ENCODE measurements at regions not wholly inside any gene's neighbourhood (a gene's known extent, or its start where the extent isn't known, plus 50 kb on each side); places are given as distances from the start of the nearest gene placed in this dataset.

GRCh38 chrX:45669715-45670340, 469.2 kb upstream of the DIPK2B start:
- H3K36me3 ChIP-seq: no peaks in the 10 kb centered on the region
- WGBS, 2 donors: 63 to 87% methylated on average over 2 to 5 of the region's 5 CpGs
- no peaks in the 10 kb centered on the region for H3K27me3 ChIP-seq
- no peak for DNase-seq
- TF ChIP-seq CTCF (IDR thresholded peaks at IDR 0.05) (no peak), POLR2A (IDR thresholded peaks at IDR 0.05) (no peak)
- no peak overlapping the region for H3K27ac ChIP-seq
- no peak overlapping the region for H3K4me3 ChIP-seq (replicated peaks in 1 of 3)
- no peaks in the 10 kb centered on the region for H3K9me3 ChIP-seq
- no peaks in the 10 kb centered on the region for H3K4me1 ChIP-seq
- intact Hi-C loops (cut with DNase I): no loop called here

DNA sequence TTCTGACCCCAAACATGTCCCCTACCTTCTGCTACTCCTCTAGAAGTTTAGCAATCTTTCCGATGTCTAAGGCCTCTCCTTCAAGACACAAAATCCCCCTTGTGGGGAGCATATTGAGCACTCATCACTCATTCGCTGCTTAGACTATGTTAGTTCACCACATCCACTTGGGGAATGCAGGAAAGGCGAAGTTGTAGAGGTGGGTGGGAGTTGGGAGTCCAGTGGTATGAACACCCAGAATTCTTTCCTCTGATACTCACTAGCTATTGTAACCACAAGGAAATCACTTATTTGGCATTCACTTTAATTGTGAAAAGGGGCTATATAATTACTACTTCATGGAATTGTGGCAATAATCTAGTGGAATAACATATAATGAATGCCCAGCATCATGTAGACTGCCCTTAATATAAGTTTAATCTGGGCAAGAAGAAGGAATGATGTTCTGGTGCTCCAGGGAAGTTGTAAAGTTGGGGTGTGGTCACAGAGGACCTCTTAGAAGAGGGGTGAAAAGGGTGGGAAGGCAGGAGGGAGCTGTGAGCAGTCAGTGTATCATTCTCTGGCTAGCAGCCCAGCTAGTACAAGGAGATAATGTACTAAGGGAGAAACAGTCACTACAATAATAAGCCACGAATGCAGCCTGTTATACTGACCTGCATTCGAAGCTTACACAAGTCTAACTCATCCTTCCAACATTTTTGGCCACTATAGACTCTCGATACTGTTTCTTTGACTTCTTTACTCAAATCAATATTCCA, 468.2 kb upstream of the DIPK2B start:
- WGBS, 2 donors: 56 to 68% methylated on average over 6 of the region's 6 CpGs
- no peak overlapping the region for H3K27ac ChIP-seq
- no peak for TF ChIP-seq POLR2A (IDR thresholded peaks at IDR 0.05)
- H3K9me3 ChIP-seq: no peaks in the 10 kb centered on the region
- no peaks in the 10 kb centered on the region for H3K4me1 ChIP-seq
- DNase-seq: peak; percentile 13 to 34
- H3K27me3 ChIP-seq: no peaks in the 10 kb centered on the region
- intact Hi-C loops (cut with DNase I): no loop called here
- no peak overlapping the region for H3K4me3 ChIP-seq (replicated peaks in 1 of 3)
- no peaks in the 10 kb centered on the region for H3K36me3 ChIP-seq

DNA sequence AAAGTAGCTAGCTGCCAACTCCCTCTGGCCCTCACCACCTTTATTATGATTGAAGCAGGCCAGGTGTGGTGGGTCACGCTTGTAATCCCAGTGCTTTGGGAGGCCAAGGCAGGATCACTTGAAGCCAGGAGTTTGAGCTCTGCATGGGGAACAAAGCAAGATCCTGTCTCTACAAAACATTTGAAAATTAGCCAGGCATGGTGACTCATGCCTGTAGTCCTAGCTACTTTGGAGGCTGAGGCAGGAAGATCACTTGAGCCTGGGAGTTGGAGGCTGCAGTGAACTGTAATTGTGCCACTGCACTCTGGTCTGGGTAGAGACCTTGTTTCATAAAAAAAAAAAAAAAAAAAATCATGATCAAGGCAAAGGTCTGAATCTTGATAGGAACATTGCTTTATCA, 467.0 kb upstream of the DIPK2B start:
- Histone ChIP-seq H3K4me1 (no peaks in the 10 kb centered on the region), H3K27me3 (no peaks in the 10 kb centered on the region), H3K9me3 (no peaks in the 10 kb centered on the region), H3K27ac (no peak overlapping the region), H3K4me3 (replicated peaks in 1 of 3) (no peak overlapping the region), H3K36me3 (no peaks in the 10 kb centered on the region)
- DNase-seq: no peak
- WGBS, 2 donors: 80 to 100% methylated on average over 1 of the region's 1 CpG
- intact Hi-C loops (cut with DNase I): no loop called here
- no peak for TF ChIP-seq POLR2A (IDR thresholded peaks at IDR 0.05)

DNA sequence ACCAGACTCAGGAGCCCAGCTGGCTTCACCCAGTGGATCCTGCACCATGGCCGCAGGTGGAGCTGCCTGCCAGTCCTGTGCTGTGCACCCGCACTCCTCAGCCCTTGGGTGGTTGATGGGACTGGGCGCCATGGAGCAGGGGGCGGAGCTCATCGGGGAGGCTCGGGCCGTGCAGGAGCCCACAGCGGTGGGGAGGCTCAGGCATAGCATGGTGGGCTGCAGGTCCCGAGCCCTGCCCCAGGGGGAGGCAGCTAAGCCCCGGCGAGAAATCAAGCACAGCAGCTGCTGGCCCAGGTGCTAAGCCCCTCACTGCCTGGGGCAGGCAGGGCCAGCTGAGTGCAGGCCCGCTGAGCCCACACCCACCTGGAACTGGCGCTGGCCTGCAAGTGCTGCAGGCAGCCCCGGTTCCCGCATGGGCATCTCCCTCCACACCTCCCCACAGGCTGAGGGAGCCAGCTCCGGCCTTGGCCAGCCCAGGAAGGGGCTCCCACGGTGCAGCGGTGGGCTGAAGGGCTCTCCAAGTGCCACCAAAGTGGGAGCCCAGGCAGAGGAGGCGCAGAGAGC, 464.1 kb upstream of the DIPK2B start:
- H3K9me3 ChIP-seq: no peaks in the 10 kb centered on the region
- H3K27ac ChIP-seq: no peak overlapping the region
- no peak for TF ChIP-seq POLR2A (IDR thresholded peaks at IDR 0.05)
- TF ChIP-seq CTCF (IDR thresholded peaks at IDR 0.05): no peak
- H3K4me1 ChIP-seq: no peaks in the 10 kb centered on the region
- H3K27me3 ChIP-seq: no peaks in the 10 kb centered on the region
- H3K36me3 ChIP-seq: no peaks in the 10 kb centered on the region
- WGBS, 2 donors: 100% methylated on average over 4 of the region's 19 CpGs; no CpG with 5 or more reads in 1 of the 2 donors
- intact Hi-C loops (cut with DNase I): no loop called here
- H3K4me3 ChIP-seq (replicated peaks in 1 of 3): no peak overlapping the region
- no peak for DNase-seq

GRCh38 chrX:45660477-45660876, 459.8 kb upstream of the DIPK2B start:
- no peaks in the 10 kb centered on the region for H3K36me3 ChIP-seq
- H3K4me3 ChIP-seq (replicated peaks in 1 of 3): no peak overlapping the region
- no peaks in the 10 kb centered on the region for H3K4me1 ChIP-seq
- no peak for DNase-seq
- H3K27me3 ChIP-seq: no peaks in the 10 kb centered on the region
- intact Hi-C loops (cut with DNase I): no loop called here
- no peaks in the 10 kb centered on the region for H3K9me3 ChIP-seq
- 80 to 87% methylated on average over 2 of the region's 2 CpGs for WGBS, 2 donors
- H3K27ac ChIP-seq: no peak overlapping the region
- TF ChIP-seq CTCF (IDR thresholded peaks at IDR 0.05) (no peak), POLR2A (IDR thresholded peaks at IDR 0.05) (no peak)

DNA sequence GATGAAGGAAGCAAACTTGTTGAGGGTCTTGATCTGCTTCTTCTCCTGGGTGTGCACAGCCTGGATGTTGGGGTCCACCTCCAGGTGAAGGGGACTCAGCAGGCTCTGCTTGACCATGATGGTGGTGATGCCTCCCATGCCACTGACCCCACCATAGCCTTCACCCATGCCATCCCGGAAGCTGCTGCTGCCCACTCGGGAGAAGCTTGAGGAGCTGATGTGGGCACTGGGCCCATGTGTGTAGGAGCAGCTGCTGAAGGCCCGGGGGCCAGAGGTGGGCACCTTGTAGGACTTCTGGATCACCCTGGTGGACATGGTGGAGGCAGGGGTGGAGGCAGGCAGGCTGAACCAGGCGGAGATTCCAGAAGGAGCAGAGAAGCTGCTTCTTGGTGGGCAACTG, 432.7 kb upstream of the DIPK2B start:
- TF ChIP-seq POLR2A (IDR thresholded peaks at IDR 0.05) (no peak), CTCF (IDR thresholded peaks at IDR 0.05) (no peak)
- Histone ChIP-seq H3K27me3 (no peaks in the 10 kb centered on the region), H3K27ac (no peak overlapping the region), H3K9me3 (no peaks in the 10 kb centered on the region), H3K4me1 (no peaks in the 10 kb centered on the region), H3K36me3 (no peaks in the 10 kb centered on the region), H3K4me3 (replicated peaks in 1 of 3) (no peak overlapping the region)
- WGBS, 2 donors: 0 to 95% methylated on average over 1 to 3 of the region's 4 CpGs
- intact Hi-C loops (cut with DNase I): no loop called here
- no peak for DNase-seq

All from thyroid gland (tissue), 4 donors.